Suppressor macrophage treated with lipopolysaccharide for 4 hours (primary cell): ENCODE measurements at regions not wholly inside any gene's neighbourhood (a gene's known extent, or its start where the extent isn't known, plus 50 kb on each side); places are given as distances from the start of the nearest gene placed in this dataset.
"Not testable (repeated sequence)": the region's sequence is repeated elsewhere in the genome, so short reads cannot be mapped to it uniquely, and the experiment has no call there.

ENCODE experiments used
- DNase-seq: peaks from one replicate; pipeline ENCODE4 v3.0.0-alpha.2; 2020

- peak; percentile 61 for DNase-seq
Measured at GRCh38 chr1:192477630-192478029, 97.9 kb upstream of the RGS1 start.

DNA sequence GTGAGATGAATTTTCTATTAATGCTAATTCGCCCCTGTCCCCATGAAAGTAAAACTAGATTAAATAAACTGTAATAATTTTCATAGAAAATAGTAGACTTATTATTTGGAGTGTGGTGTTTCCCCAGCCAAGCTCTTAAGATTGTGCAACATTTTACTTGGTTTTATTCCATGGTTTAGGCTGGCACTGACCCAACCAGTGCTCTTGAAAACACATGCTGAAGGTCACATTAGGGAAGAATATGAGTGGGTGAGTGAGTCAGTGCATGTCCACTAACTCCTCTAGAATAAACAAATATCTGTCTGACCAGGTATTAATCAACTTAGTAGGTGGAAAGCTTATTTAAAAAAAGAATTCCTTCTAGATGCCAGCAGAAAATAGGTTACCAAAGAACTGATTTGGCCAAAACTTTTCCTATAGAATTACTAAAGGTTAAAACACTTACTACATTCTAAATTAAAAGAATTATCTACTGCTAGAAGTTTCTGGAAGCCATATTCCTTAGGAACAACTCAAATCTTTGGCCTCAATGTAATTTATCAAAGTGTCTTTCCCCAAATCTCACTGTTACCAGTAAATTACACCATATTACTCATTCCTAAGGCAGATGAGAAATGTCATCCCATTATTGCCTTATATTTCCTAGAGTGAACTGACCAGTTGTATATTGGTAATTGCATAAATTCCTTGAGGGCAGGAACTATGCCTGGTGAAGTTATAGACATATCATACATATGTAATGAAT, 89.7 kb upstream of the RGS1 start:
- DNase-seq, result peak; percentile 71

- DNase-seq, result no peak
Measured at GRCh38 chr1:192488058-192488457, 87.5 kb upstream of the RGS1 start.

GRCh38 chr1:192489047-192489446, 86.5 kb upstream of the RGS1 start:
- no peak for DNase-seq

DNA sequence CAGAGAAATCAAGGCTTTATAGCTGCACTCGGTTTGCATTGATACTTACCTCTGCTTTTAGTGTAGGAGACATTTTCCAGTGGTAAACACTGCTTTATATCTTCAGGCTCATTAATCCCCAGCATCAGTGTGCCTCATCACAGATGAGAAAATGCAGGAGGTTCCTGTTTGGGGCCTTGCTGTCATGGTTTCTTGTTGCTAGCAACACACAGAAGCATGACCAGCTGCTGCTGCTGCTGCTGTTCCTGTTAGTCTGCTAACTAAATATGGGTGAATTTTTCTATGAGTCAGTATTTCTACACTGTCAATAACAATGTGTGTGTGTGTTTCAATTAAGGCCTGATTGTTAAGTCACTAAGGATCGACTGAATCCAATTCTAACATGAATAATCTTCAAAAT, 85.8 kb upstream of the RGS1 start:
- DNase-seq, result peak; percentile 82

- DNase-seq, result no peak
Measured at GRCh38 chr1:192491804-192492554, 83.6 kb upstream of the RGS1 start.

DNA sequence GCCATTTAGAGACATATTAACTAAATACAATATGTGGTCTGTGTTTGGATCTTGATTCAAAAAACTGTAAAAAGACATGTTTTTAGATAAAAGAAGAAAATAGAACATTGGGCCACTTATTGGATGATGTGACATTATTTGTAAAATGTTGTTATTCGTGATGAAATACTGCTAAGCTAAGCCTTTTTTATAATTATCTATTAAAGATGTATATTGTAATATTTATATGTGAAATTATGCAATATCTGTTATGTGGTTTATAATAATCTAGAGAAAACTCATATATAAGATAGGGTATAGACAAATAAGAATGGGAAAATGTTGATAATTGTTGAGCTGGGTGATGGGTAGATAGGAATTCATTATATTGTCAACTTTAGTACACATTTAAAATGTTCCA, 82.0 kb upstream of the RGS1 start:
- no peak for DNase-seq

- DNase-seq, result no peak
Measured at GRCh38 chr1:192496369-192497056, 79.1 kb upstream of the RGS1 start.

GRCh38 chr1:192497214-192497794, 78.3 kb upstream of the RGS1 start:
- no peak for DNase-seq

DNA sequence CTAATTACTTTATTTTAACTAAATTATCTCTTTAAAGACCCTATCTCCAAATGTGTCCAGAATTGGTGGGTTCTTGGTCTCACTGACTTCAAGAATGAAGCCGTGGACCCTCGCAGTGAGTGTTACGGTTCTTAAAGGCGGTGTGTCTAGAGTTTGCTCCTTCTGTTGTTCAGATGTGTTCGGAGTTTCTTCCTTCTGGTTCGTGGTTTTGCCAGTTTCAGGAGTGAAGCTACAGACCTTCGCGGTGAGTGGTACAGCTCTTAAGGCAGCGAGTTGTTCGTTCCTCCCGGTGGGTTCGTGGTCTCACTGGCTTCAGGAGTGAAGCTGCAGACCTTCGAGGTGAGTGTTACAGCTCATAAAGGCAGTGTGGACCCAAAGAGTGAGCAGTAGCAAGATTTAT, 77.5 kb upstream of the RGS1 start:
- not testable (repeated sequence) for DNase-seq

GRCh38 chr1:192499061-192499581, 76.5 kb upstream of the RGS1 start:
- DNase-seq, result not testable (repeated sequence)

GRCh38 chr1:192500541-192500940, 75.0 kb upstream of the RGS1 start:
- DNase-seq, result not testable (repeated sequence)

GRCh38 chr1:192506741-192507155, 68.8 kb upstream of the RGS1 start:
- peak; percentile 45 for DNase-seq

DNA sequence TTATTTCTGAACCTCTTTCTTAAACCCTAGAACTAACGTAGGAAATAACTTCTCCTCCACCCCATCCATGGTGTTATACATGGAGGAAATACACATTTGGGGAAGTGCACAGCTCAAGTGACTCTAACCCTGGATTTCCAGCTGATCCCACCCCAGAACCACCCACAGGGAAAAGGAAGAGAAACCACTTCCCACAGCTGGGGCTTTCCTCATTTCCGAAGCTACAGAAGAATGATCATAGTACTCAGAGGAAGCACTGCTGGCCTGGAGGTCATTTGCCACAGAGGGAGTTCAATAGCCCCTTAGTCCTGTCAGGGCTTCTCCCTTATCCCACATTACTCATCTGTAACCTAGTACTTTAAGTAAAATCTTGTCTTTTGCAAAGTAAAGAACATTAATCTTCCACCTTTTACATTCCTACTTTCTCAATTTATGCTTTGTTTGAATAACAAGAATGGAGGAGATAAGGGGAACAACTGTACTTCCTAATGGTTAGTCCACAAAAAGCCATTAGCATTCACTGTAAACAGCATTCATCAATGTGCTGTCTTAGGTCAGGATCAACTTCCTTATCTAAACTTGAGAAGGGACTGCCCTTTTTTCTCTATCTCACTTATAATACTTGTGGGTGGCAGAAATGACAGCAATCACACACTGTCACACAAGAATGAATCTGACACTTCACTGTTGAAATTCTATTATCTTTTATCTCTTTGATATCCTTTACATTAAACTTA, 63.0 kb upstream of the RGS1 start:
- peak; percentile 88 for DNase-seq

DNA sequence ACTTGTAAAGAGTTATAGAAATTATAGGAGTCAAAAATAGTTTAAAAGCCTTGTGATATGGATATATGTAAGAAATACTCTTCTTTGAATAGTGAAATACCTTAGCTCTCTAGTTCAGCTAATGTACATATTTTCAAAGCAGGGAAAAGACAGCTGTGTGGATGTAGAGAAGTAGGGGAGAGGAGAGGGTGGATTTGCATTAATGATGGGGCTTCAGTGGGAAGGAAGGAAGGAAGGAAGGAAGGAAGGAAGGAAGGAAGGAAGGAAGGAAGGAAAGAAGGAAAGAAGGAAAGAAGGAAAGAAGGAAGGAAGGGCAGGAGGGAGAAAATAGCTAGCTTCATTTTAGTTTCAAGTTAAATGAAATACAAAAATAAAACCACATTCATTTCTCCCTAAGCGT, 62.4 kb upstream of the RGS1 start:
- no peak for DNase-seq

DNA sequence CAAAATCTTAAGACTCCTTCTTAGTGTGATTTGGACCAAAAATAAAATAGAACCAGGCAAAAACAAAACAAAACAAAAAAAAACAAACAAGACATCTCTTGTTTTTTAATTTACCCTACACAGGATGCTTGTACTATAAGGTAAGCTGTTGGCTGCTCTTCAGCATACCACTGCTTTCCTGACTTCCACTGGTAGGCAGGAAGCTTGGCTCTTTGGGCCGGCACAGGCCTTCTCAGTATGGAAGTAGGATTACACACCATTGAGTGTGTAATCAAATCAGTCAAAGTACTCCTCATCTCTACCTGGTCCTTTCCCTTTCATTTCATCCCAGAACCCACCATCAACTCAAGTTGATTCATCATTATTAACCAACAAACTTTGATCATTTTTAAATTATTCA, 61.9 kb upstream of the RGS1 start:
- no peak for DNase-seq

DNA sequence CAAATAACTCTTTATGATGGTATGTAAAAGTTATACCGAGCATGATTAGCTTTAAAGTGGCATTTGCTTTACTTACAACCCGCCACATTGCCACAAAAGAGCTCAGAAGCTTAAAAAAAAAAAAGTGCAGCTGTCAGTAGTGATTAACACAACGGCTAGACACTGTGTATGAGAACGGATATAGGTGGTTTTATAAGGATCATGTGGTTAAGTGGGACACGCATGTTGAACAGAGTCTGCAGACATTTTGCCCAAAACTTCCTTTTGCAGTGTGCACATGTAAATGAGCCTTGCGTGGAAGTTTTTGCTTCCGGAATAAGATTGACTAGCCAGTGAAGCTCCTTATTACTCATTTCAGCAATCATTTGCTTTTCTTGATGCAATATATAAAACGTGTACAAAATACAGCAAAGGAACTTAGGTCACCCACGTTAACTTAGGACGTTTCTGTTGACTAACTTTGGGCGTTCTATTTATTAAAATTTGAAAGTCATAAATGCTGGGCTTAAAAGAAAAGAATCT, 58.7 kb upstream of the RGS1 start:
- DNase-seq, result peak; percentile 93

- not testable (repeated sequence) for DNase-seq
Measured at GRCh38 chr1:192517716-192518355, 57.7 kb upstream of the RGS1 start.

DNA sequence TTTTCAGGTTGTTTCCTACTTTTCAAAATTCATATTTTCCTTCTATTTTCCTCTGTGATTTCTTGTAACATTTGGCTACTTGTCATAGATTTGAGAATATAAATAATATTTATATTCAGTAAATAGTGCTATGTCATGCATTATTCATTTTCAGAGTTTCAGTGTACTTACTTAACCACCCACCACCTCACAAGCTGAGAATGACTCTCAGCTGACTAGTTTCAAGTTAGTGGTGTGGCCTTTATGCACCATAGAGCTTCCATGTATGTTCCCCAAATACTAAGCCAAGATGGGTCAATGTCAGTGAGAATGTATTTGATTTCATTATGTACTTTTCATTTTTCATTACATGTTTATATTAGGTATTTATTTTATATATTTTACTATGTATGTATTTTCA, 56.9 kb upstream of the RGS1 start:
- peak; percentile 71 for DNase-seq

GRCh38 chr1:192521734-192522133, 53.8 kb upstream of the RGS1 start:
- peak; percentile 65 for DNase-seq

DNA sequence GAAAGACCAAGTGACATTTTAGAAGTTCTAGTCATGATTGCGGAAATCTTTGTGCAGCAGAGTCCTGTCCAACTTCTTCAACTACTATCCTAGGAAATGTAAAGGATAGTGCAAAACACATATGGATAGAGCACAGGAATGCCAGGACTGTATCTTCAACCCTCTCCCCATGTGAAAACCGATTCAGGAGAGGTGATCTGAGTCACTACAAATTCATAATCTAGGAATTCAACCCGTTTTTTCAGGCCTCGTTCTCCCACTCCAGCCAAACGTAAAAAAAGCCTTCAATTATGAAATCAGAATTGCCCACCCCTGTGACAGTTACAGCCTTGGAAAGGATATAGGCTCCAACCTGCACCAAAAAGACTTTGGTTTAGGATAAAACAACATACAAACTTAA, 52.9 kb upstream of the RGS1 start:
- no peak for DNase-seq

- DNase-seq, result no peak
Measured at GRCh38 chr1:192524223-192524622, 51.4 kb upstream of the RGS1 start.
